ENCODE measurements at regions not wholly inside any gene's neighbourhood (a gene's known extent, or its start where the extent isn't known, plus 50 kb on each side); places are given as distances from the start of the nearest gene placed in this dataset.

DNA sequence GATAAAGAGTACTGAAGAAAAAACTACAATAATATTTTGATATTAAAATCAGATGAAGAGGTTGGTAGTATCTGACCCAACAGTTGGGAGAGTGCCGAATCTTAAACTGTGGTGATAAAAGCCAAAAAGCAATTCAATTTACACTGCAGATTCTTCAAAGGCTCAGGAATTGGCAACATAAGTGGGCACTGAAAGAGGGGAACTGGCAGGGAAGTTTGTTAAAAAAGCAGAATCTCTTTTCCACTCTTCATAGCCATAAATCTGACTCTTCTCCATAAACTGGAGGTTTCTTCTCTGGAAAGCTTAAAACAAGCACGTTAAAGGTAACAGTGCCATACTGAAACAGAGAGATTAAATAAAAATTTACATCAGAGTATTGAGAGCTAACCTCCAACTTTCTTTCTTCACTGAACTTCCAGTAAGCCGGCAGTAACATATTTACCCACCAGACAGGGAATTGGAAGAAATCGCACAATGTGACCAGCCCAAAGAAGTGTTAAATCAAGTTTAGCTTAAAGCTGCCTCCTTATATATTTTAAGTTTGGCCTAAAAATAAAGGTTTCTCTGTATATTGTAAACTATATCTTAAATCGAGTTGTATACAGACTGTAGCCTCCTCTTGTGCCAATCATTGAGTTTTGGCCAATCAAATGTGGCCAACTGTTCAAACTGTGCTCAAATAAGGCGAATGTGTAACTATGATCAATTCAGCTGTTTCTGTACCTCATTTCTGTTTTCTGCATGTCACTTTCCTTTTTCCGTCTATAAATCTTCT, 358.3 kb downstream of the NXPE2 start:
- no peak overlapping the region for H3K9ac ChIP-seq (ENCODE audit: control insufficient read depth, extremely low read depth, insufficient read depth, low read length)

DNA sequence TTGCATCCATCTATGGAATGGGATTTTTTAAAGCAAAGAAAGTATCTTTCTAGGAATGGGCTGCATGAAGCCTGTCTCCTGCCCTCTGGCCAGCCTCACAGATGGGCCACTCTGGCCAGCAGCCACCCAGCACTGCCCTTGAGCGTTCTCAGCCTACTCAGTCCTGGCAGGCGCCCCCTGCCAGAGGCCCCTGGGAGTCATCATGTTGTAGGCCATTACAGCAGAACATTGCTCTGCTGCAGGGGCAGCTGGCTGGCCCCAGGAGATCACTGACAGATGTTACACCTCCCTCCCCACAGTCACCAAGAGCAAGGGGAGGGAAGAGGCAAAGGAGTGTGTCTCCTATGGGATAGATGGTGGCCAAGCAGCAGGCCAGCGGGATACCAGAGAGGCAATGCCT, 363.7 kb downstream of the NXPE2 start:
- no peak overlapping the region for H3K9ac ChIP-seq (ENCODE audit: control insufficient read depth, extremely low read depth, insufficient read depth, low read length)
- no peak overlapping the region for H2AFZ ChIP-seq (ENCODE audit: control insufficient read depth, low read length)
- no peaks in the 10 kb centered on the region for H3K27me3 ChIP-seq (ENCODE audit: control insufficient read depth, extremely low read depth, insufficient read depth, low read length)
- TF ChIP-seq, protein P1, sequence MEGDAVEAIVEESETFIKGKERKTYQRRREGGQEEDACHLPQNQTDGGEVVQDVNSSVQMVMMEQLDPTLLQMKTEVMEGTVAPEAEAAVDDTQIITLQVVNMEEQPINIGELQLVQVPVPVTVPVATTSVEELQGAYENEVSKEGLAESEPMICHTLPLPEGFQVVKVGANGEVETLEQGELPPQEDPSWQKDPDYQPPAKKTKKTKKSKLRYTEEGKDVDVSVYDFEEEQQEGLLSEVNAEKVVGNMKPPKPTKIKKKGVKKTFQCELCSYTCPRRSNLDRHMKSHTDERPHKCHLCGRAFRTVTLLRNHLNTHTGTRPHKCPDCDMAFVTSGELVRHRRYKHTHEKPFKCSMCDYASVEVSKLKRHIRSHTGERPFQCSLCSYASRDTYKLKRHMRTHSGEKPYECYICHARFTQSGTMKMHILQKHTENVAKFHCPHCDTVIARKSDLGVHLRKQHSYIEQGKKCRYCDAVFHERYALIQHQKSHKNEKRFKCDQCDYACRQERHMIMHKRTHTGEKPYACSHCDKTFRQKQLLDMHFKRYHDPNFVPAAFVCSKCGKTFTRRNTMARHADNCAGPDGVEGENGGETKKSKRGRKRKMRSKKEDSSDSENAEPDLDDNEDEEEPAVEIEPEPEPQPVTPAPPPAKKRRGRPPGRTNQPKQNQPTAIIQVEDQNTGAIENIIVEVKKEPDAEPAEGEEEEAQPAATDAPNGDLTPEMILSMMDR (optimal IDR thresholded peaks at IDR 0.05 in 1 of 3, IDR thresholded peaks at IDR 0.05 in 1 of 3, conservative IDR thresholded peaks at IDR 0.05 in 1 of 3; ENCODE audit: extremely low read depth in 1 of 3, insufficient read depth in 2 of 3, low read length in 3 of 3) = no peak
- no peak for TF ChIP-seq EZH2 (IDR thresholded peaks at IDR 0.05; ENCODE audit: low read length)
- H3K36me3 ChIP-seq (ENCODE audit: control insufficient read depth in 2 of 2, extremely low read depth in 1 of 2, insufficient read depth in 2 of 2, low read length in 2 of 2) = no peaks in the 10 kb centered on the region
- no peaks in the 10 kb centered on the region for H3K9me3 ChIP-seq (ENCODE audit: control insufficient read depth, low read depth, low read length)
- dilution Hi-C loops (cut with MboI; ENCODE audit: extremely low pct_ligation_motif_present, low sequenced_read_pairs) = no loop called here
- no peaks in the 10 kb centered on the region for H4K20me1 ChIP-seq (ENCODE audit: control insufficient read depth, extremely low read depth, insufficient read depth, low read length)
- no peak for DNase-seq (ENCODE audit: low read depth, low spot score)
- H3K4me1 ChIP-seq (ENCODE audit: control insufficient read depth, extremely low read depth, insufficient read depth, low read length) = no peaks in the 10 kb centered on the region
- H3K79me2 ChIP-seq (ENCODE audit: control insufficient read depth, insufficient read depth, low read length) = no peaks in the 10 kb centered on the region
- FAIRE-seq = no peak
- H3K4me2 ChIP-seq (ENCODE audit: control insufficient read depth, extremely low read depth, insufficient read depth, low read depth, low read length) = no peak overlapping the region
- H3K9me1 ChIP-seq (ENCODE audit: control insufficient read depth, extremely low read depth, insufficient read depth, low read length) = no peaks in the 10 kb centered on the region
- H3K27ac ChIP-seq (ENCODE audit: control insufficient read depth, insufficient read depth, low read length) = no peak overlapping the region
- no peak overlapping the region for H3K4me3 ChIP-seq (ENCODE audit: control insufficient read depth in 2 of 3, extremely low read depth in 1 of 3, insufficient read depth in 2 of 3, low read depth in 1 of 3, low read length in 3 of 3)

More for the DNA sequence above, 358.3 kb downstream of the NXPE2 start:
- no peaks in the 10 kb centered on the region for H3K9me1 ChIP-seq (ENCODE audit: control insufficient read depth, extremely low read depth, insufficient read depth, low read length)
- H3K36me3 ChIP-seq (ENCODE audit: control insufficient read depth in 2 of 2, extremely low read depth in 1 of 2, insufficient read depth in 2 of 2, low read length in 2 of 2) = no peaks in the 10 kb centered on the region
- dilution Hi-C loops (cut with MboI; ENCODE audit: extremely low pct_ligation_motif_present, low sequenced_read_pairs) = no loop called here
- no peak overlapping the region for H3K27ac ChIP-seq (ENCODE audit: control insufficient read depth, insufficient read depth, low read length)
- H3K9me3 ChIP-seq (ENCODE audit: control insufficient read depth, low read depth, low read length) = no peaks in the 10 kb centered on the region
- no peaks in the 10 kb centered on the region for H3K27me3 ChIP-seq (ENCODE audit: control insufficient read depth, extremely low read depth, insufficient read depth, low read length)
- no peak for DNase-seq (ENCODE audit: low read depth, low spot score)
- no peaks in the 10 kb centered on the region for H3K4me1 ChIP-seq (ENCODE audit: control insufficient read depth, extremely low read depth, insufficient read depth, low read length)
- no peak overlapping the region for H2AFZ ChIP-seq (ENCODE audit: control insufficient read depth, low read length)
- H3K79me2 ChIP-seq (ENCODE audit: control insufficient read depth, insufficient read depth, low read length) = no peaks in the 10 kb centered on the region
- no peak for FAIRE-seq
- no peak overlapping the region for H3K4me3 ChIP-seq (ENCODE audit: control insufficient read depth in 2 of 3, extremely low read depth in 1 of 3, insufficient read depth in 2 of 3, low read depth in 1 of 3, low read length in 3 of 3)
- no peak overlapping the region for H3K4me2 ChIP-seq (ENCODE audit: control insufficient read depth, extremely low read depth, insufficient read depth, low read depth, low read length)
- TF ChIP-seq, protein P1 (optimal IDR thresholded peaks at IDR 0.05 in 1 of 3, IDR thresholded peaks at IDR 0.05 in 1 of 3, conservative IDR thresholded peaks at IDR 0.05 in 1 of 3; ENCODE audit: extremely low read depth in 1 of 3, insufficient read depth in 2 of 3, low read length in 3 of 3) = no peak
- no peak for TF ChIP-seq EZH2 (IDR thresholded peaks at IDR 0.05; ENCODE audit: low read length)
- no peaks in the 10 kb centered on the region for H4K20me1 ChIP-seq (ENCODE audit: control insufficient read depth, extremely low read depth, insufficient read depth, low read length)

All from keratinocyte (primary cell).